Inflammatory macrophage treated with lipopolysaccharide for 1 hour (primary cell): ENCODE measurements at regions not wholly inside any gene's neighbourhood (a gene's known extent, or its start where the extent isn't known, plus 50 kb on each side); places are given as distances from the start of the nearest gene placed in this dataset.
A peak's percentile ranks its signal among the peaks of the same experiment; 100 is the strongest.
"Not testable (repeated sequence)": the region's sequence is repeated elsewhere in the genome, so short reads cannot be mapped to it uniquely, and the experiment has no call there.

ENCODE experiments used
- DNase-seq, 2 donors: peaks; one replicate each; pipeline ENCODE4 v3.0.0-alpha.2; 2020 to 2022

GRCh38 chrX:21126661-21127060, 247.6 kb upstream of the CNKSR2 start:
- no peak for DNase-seq

- no peak for DNase-seq
Measured at GRCh38 chrX:21131346-21131745, 242.9 kb upstream of the CNKSR2 start.

GRCh38 chrX:21131786-21132185, 242.4 kb upstream of the CNKSR2 start:
- no peak for DNase-seq

GRCh38 chrX:21132686-21133393, 241.4 kb upstream of the CNKSR2 start:
- DNase-seq = no peak

- no peak for DNase-seq
Measured at GRCh38 chrX:21150208-21150607, 224.0 kb upstream of the CNKSR2 start.

- no peak for DNase-seq
Measured at GRCh38 chrX:21151051-21151450, 223.2 kb upstream of the CNKSR2 start.

GRCh38 chrX:21153033-21153432, 221.2 kb upstream of the CNKSR2 start:
- DNase-seq = no peak

- peak; percentile 28 to 64 for DNase-seq
Measured at GRCh38 chrX:21153503-21153902, 220.7 kb upstream of the CNKSR2 start.

- DNase-seq = no peak
Measured at GRCh38 chrX:21155916-21156315, 218.3 kb upstream of the CNKSR2 start.

- DNase-seq = no peak
Measured at GRCh38 chrX:21156632-21157031, 217.6 kb upstream of the CNKSR2 start.

- DNase-seq = no peak
Measured at GRCh38 chrX:21158678-21159077, 215.5 kb upstream of the CNKSR2 start.

- DNase-seq = no peak
Measured at GRCh38 chrX:21166272-21166982, 207.8 kb upstream of the CNKSR2 start.

GRCh38 chrX:21167011-21167410, 207.2 kb upstream of the CNKSR2 start:
- DNase-seq = no peak

GRCh38 chrX:21167494-21167893, 206.7 kb upstream of the CNKSR2 start:
- DNase-seq = no peak

- no peak for DNase-seq
Measured at GRCh38 chrX:21168401-21169160, 205.6 kb upstream of the CNKSR2 start.

- DNase-seq = peak; percentile 23 to 56
Measured at GRCh38 chrX:21171181-21171580, 203.0 kb upstream of the CNKSR2 start.

GRCh38 chrX:21174439-21174838, 199.8 kb upstream of the CNKSR2 start:
- DNase-seq = no peak

- DNase-seq = no peak
Measured at GRCh38 chrX:21176921-21177571, 197.2 kb upstream of the CNKSR2 start.

GRCh38 chrX:21181232-21181853, 192.9 kb upstream of the CNKSR2 start:
- no peak for DNase-seq

GRCh38 chrX:21193196-21193595, 181.0 kb upstream of the CNKSR2 start:
- DNase-seq = no peak

GRCh38 chrX:21194526-21194925, 179.7 kb upstream of the CNKSR2 start:
- no peak for DNase-seq

- DNase-seq = no peak
Measured at GRCh38 chrX:21207080-21207479, 167.1 kb upstream of the CNKSR2 start.

GRCh38 chrX:21219208-21219607, 155.0 kb upstream of the CNKSR2 start:
- not testable (repeated sequence) for DNase-seq
